SJSA1 (cell line): ENCODE measurements at regions not wholly inside any gene's neighbourhood (a gene's known extent, or its start where the extent isn't known, plus 50 kb on each side); places are given as distances from the start of the nearest gene placed in this dataset.

Experiments
- DNase-seq, 2 experiments: peaks; one replicate each; pipeline ENCODE4 v3.0.0-alpha.2; 2015 to 2020; ENCODE audit warnings: low spot score in 2 of 2, low read depth in 1 of 2
- H3K27ac ChIP-seq: fragments of 250-450 bp; sonication (Bioruptor Pico); 2 replicates; pipeline ENCODE4 v1.5.1; 2020; ENCODE audit warnings: mild to moderate bottlenecking, moderate library complexity
- H3K27me3 ChIP-seq: fragments of 250-450 bp; sonication (Bioruptor Pico); replicated peaks from 2 replicates; pipeline ENCODE4 v1.5.1; 2020; ENCODE audit warnings: mild to moderate bottlenecking, moderate library complexity
- H3K36me3 ChIP-seq: fragments of 250-450 bp; sonication (Bioruptor Pico); 2 replicates; pipeline ENCODE4 v1.5.1; 2020; ENCODE audit warnings: mild to moderate bottlenecking
- H3K4me1 ChIP-seq: fragments of 250-450 bp; sonication (Bioruptor Pico); replicated peaks from 2 replicates; pipeline ENCODE4 v1.6.1; 2021; ENCODE audit warnings: mild to moderate bottlenecking
- H3K4me3 ChIP-seq: fragments of 250-450 bp; sonication (Bioruptor Pico); 2 replicates; pipeline ENCODE4 v1.5.1; 2020; ENCODE audit warnings: mild to moderate bottlenecking
- H3K9me3 ChIP-seq: fragments of 250-450 bp; sonication (Bioruptor Pico); replicated peaks from 2 replicates; pipeline ENCODE4 v1.5.1; 2020; ENCODE audit warnings: mild to moderate bottlenecking

- no peak overlapping the region for H3K27ac ChIP-seq
These were observed 137.9 kb upstream of the NEDD9 start for GRCh38 chr6:11370191-11371018.

DNA sequence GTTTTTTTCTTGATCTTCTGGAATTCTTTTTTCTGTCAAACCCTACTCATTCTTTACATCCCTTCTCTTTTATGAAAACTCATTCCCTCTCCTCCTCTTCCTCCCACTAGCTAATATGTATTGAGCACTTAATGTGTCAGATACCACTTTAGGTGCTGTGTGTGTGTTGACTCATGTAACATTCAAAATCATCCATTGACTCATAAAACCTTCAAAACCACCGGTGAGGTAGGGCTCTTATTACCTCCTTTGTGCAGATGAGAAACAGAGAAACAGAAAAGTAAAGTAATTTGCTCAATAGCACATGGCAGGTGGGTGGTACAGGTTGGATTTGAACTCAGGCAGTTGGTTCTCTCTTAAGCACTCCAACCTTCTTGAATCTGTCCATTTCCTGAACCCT, 136.3 kb upstream of the NEDD9 start:
- Histone ChIP-seq H3K4me1 (peaks cover 21% of the 10 kb centered on the region), H3K4me3 (no peak overlapping the region), H3K36me3 (no peaks in the 10 kb centered on the region), H3K27ac (no peak overlapping the region), H3K9me3 (no peaks in the 10 kb centered on the region), H3K27me3 (no peaks in the 10 kb centered on the region)
- DNase-seq, result no peak

More at GRCh38 chr6:11370191-11371018, 137.9 kb upstream of the NEDD9 start:
- DNase-seq, result no peak
- peaks cover 21% of the 10 kb centered on the region for H3K4me1 ChIP-seq
- H3K4me3 ChIP-seq, result no peak overlapping the region
- H3K27me3 ChIP-seq, result no peaks in the 10 kb centered on the region
- no peaks in the 10 kb centered on the region for H3K9me3 ChIP-seq
- no peaks in the 10 kb centered on the region for H3K36me3 ChIP-seq

GRCh38 chr6:11368264-11368663, 135.8 kb upstream of the NEDD9 start:
- Histone ChIP-seq H3K4me1 (peaks cover 21% of the 10 kb centered on the region), H3K36me3 (no peaks in the 10 kb centered on the region), H3K27ac (no peak overlapping the region; the same call in 1 of the 2 replicates), H3K9me3 (no peaks in the 10 kb centered on the region), H3K27me3 (no peaks in the 10 kb centered on the region), H3K4me3 (no peak overlapping the region)
- DNase-seq, result no peak

DNA sequence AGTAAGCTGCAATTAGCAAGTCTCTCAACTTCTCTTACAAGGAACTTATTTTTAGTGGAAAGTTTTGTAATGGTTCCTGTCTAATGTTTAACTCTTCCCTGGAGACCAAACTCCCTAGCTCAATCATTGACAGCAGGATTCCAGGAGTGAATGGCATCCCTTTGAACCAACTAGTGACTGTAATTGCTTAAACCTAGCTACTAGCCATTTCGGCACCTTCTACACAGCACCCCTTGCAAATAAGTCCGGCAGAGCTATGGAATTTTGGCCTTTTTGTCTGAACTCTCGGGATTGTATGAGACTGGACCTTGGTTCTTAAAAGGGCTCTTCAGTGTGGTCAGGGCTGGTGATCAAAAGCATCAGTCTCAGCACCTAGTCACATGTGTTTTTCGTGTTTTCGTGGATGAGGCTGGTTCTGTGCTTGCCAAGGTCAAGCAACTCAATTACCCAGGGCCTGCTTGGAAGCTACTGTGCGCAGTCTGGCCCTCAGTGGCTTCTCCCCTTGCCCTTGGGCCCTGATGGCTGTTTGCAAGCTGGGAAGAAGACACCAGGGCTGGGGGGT, 135.3 kb upstream of the NEDD9 start:
- H3K4me3 ChIP-seq, result no peak overlapping the region
- no peaks in the 10 kb centered on the region for H3K36me3 ChIP-seq
- DNase-seq, result no peak
- H3K9me3 ChIP-seq, result no peaks in the 10 kb centered on the region
- peak overlapping the region; percentile 30 for H3K27ac ChIP-seq
- peaks cover 21% of the 10 kb centered on the region for H3K4me1 ChIP-seq
- H3K27me3 ChIP-seq, result no peaks in the 10 kb centered on the region

- Histone ChIP-seq H3K4me3 (no peak overlapping the region), H3K4me1 (peaks cover 21% of the 10 kb centered on the region), H3K9me3 (no peaks in the 10 kb centered on the region), H3K27me3 (no peaks in the 10 kb centered on the region), H3K27ac (peak overlapping the region; percentile 30), H3K36me3 (no peaks in the 10 kb centered on the region)
- DNase-seq, result peak in 1 of 2 experiments; percentile 50
These were observed 134.6 kb upstream of the NEDD9 start for GRCh38 chr6:11366934-11367637.

DNA sequence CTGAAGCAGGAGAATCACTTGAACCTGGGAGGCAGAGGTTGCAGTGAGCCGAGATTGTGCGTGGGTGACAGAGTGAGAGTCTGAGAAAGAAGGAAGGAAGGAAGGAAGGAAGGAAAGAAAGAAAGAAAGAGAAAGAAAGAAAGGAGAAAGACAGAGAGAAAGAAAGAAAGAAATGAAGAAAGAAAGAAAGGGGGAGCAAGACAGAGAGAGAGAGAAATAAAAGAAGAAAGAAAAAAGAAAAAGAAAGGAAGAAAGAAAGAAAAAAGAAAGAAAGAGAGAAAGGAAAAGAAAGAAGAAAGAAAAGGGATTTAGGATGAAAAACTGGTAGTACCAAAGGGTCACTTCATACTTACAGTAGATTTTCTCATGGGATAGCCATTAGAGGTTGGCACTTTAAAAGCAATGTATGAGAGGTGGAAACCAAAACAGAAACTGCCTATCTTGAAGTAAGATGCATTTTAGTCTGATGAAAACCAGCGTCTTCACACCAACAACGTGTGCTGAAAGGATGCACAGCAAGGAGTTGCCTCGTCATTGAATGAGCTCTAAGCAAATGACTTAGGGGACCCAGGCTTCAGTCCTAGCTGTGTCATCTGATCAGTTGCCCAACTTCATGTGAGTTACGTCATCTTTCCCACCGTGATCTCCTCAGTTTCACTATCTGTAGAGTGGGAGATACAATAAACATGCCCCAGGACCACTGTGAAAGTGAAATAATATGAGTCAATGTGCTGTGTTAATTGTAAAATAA, 133.9 kb upstream of the NEDD9 start:
- no peaks in the 10 kb centered on the region for H3K27me3 ChIP-seq
- peaks cover 21% of the 10 kb centered on the region for H3K4me1 ChIP-seq
- H3K36me3 ChIP-seq, result no peaks in the 10 kb centered on the region
- H3K9me3 ChIP-seq, result no peaks in the 10 kb centered on the region
- H3K27ac ChIP-seq, result no peak overlapping the region
- no peak overlapping the region for H3K4me3 ChIP-seq
- DNase-seq, result no peak

DNA sequence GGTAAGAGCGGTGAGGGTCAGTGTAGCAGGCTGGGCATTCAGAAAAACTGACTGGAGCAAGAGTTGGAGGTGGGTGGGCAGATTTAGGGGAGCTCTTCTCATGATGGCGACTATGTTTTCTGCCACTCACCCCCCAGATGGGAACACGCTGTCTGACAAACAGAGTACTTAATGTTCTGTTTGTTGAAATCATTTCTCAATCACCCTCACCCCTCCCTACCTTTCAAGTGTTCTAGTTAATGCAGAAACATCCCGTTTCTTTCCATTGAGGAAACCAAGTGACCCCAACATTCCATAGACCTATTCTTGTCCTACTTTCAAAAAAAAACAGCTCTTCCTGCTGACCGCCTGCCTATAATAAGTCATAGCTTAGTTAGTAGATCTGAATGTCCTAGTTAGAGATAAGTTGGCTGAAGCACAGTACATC, 132.5 kb upstream of the NEDD9 start:
- Histone ChIP-seq H3K9me3 (no peaks in the 10 kb centered on the region), H3K4me3 (no peak overlapping the region), H3K36me3 (no peaks in the 10 kb centered on the region), H3K27me3 (no peaks in the 10 kb centered on the region), H3K4me1 (peaks cover 21% of the 10 kb centered on the region), H3K27ac (no peak overlapping the region)
- DNase-seq, result no peak

DNA sequence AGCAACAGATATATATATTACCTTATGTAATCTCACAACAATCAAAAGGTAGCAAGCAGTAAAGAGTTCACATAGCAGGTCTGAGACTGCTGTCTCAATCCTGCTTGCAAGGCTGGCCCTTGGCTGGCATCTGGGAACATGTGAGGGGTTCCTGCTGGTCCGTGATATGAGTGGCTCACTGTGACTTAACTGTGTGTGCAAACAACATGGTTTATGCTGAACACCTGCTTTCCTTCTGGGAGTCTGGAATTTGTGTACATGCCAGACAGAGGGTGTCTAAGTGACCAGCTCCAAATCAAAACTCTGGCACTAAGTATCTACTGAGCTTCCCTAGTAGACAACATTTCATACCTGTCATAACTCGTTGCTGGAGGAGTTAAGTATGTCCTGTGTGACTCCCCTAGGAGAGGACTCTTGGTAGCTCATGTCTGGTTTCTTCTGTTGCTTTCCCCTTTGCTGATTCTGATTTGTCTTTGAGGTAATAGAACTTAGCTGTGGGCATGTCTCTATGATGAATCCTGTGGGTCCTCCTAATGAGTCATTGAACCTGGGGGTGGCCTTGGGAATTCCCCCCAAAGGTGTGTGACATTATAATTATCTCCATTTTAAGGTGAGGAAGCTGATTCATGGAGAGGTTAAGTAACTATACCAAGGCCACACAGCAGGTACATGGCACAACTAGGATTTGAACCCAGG, 131.6 kb upstream of the NEDD9 start:
- H3K27ac ChIP-seq, result no peak overlapping the region
- peaks cover 21% of the 10 kb centered on the region for H3K4me1 ChIP-seq
- H3K9me3 ChIP-seq, result peaks cover 3% of the 10 kb centered on the region; the same call in 1 of the 2 replicates
- no peaks in the 10 kb centered on the region for H3K27me3 ChIP-seq
- no peak overlapping the region for H3K4me3 ChIP-seq
- no peaks in the 10 kb centered on the region for H3K36me3 ChIP-seq
- DNase-seq, result no peak

GRCh38 chr6:11362564-11362963, 130.1 kb upstream of the NEDD9 start:
- no peak for DNase-seq
- H3K4me3 ChIP-seq, result no peak overlapping the region
- H3K27me3 ChIP-seq, result no peaks in the 10 kb centered on the region
- H3K36me3 ChIP-seq, result no peaks in the 10 kb centered on the region
- peaks cover 3% of the 10 kb centered on the region; the same call in 1 of the 2 replicates for H3K9me3 ChIP-seq
- peaks cover 12% of the 10 kb centered on the region for H3K4me1 ChIP-seq
- no peak overlapping the region for H3K27ac ChIP-seq

GRCh38 chr6:11358904-11359830, 126.7 kb upstream of the NEDD9 start:
- no peaks in the 10 kb centered on the region for H3K36me3 ChIP-seq
- H3K9me3 ChIP-seq, result peaks cover 3% of the 10 kb centered on the region; the same call in 1 of the 2 replicates
- no peaks in the 10 kb centered on the region for H3K27me3 ChIP-seq
- DNase-seq, result no peak
- peaks cover 9% of the 10 kb centered on the region for H3K4me1 ChIP-seq
- H3K27ac ChIP-seq, result no peak overlapping the region
- no peak overlapping the region for H3K4me3 ChIP-seq

- no peak for DNase-seq
- H3K27me3 ChIP-seq, result no peaks in the 10 kb centered on the region
- no peaks in the 10 kb centered on the region for H3K36me3 ChIP-seq
- peaks cover 18% of the 10 kb centered on the region for H3K4me1 ChIP-seq
- no peak overlapping the region for H3K27ac ChIP-seq
- H3K9me3 ChIP-seq, result peaks cover 3% of the 10 kb centered on the region; the same call in 1 of the 2 replicates
- H3K4me3 ChIP-seq, result no peak overlapping the region
These were observed 124.8 kb upstream of the NEDD9 start for GRCh38 chr6:11357285-11357684.

DNA sequence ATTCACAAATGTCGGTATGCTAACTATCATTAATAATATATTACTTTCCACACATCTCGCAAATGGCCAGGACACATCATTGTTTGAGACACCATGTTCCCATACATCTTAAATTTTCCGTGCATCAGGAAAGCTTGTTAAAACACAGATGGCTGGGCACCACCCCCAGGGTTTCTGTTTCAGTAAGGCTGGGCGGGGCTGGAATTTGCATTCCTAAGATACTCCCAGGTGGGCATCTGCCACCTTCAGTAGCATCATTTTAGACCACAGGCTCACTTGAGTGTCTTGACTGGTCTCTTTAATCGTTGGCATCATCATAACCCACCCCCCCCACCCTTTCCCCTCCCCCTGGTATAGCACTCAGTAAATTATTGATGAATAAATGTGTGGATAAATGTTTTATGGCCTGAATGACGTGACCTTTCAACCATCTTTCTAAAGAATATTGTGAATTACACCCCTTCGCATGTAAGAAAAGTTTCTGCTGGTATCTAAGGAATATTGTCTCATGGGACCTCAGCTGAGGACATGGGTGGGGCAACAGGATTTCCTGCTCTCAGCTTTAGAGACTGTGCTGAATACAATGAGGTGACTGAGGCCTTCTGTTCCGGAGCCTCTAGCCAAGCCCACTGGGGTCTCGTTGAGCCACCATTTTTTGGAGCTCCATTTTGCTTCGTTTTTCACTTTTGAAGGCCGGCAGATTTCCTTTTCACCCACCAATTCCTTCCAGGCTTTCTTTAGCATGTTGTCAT, 124.1 kb upstream of the NEDD9 start:
- Histone ChIP-seq H3K27me3 (no peaks in the 10 kb centered on the region), H3K4me1 (peaks cover 18% of the 10 kb centered on the region), H3K27ac (no peak overlapping the region), H3K36me3 (no peaks in the 10 kb centered on the region), H3K9me3 (peaks cover 3% of the 10 kb centered on the region; the same call in 1 of the 2 replicates), H3K4me3 (no peak overlapping the region)
- DNase-seq, result no peak
